ENCODE measurements at regions not wholly inside any gene's neighbourhood (a gene's known extent, or its start where the extent isn't known, plus 50 kb on each side); places are given as distances from the start of the nearest gene placed in this dataset.

DNA sequence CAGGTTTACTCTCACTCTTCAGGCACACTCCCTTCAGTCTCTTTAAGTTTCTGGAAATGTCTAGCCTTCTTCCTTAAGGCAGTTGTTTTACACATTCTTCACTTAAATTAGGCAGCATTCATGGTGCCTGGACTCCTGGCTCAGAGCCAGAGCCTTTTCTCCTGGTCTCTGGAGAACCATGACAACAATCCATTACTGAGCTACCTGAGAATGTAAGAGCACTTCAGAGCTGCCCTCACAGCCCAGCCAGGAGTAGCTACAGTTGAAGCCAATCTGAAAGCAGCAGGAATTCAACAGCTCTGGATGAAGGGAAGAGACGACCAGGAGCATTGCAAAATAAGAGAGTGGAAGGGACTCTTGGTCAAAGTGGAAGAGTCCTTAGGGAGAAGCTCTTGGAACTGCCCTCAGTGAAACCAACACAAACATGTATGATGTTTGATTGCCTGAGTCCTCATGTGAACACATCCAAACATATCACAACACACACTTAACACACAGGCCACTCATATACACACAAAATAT, 416.8 kb upstream of the SPTLC3 start:
- Histone ChIP-seq H3K27ac (ENCODE audit: low read length in 2 of 2) (no peak overlapping the region), H3K36me3 (replicated peaks in 1 of 2; ENCODE audit: control extremely low read depth in 1 of 2, control insufficient read depth in 1 of 2, extremely low read depth in 1 of 2, insufficient read depth in 2 of 2, low read length in 1 of 2) (no peaks in the 10 kb centered on the region), H3K4me2 (replicated peaks; ENCODE audit: low read depth, low read length, poor library complexity, severe bottlenecking) (no peak overlapping the region), H3K4me3 (ENCODE audit: control extremely low read depth in 1 of 5, extremely low read depth in 1 of 5, insufficient read depth in 1 of 5, low read depth in 2 of 5, low read length in 4 of 5) (no peak overlapping the region), H3K9me3 (ENCODE audit: control extremely low read depth in 1 of 3, control insufficient read depth in 2 of 3, insufficient read depth in 1 of 3, low read length in 2 of 3) (peaks cover 0 to 6% (median 0%) of the 10 kb centered on the region in 3 donors), H3K4me1 (ENCODE audit: control insufficient read depth in 2 of 2, insufficient read depth in 2 of 2, low read length in 2 of 2) (no peaks in the 10 kb centered on the region), H3K27me3 (replicated peaks in 1 of 4; ENCODE audit: control extremely low read depth in 1 of 4, control insufficient read depth in 3 of 4, insufficient read depth in 4 of 4, low read length in 3 of 4) (no peaks in the 10 kb centered on the region), H3K79me2 (ENCODE audit: control insufficient read depth, insufficient read depth, low read length) (no peaks in the 10 kb centered on the region), H2AFZ (ENCODE audit: insufficient read depth, low read depth, low read length, poor library complexity, severe bottlenecking) (no peak overlapping the region), H4K20me1 (ENCODE audit: control insufficient read depth, insufficient read depth, low read length, poor library complexity, severe bottlenecking) (no peaks in the 10 kb centered on the region), H3K9ac (ENCODE audit: low read length) (no peak overlapping the region)
- H3K27me3 Mint-ChIP-seq = no peaks in the 10 kb centered on the region
- TF ChIP-seq, protein P1, sequence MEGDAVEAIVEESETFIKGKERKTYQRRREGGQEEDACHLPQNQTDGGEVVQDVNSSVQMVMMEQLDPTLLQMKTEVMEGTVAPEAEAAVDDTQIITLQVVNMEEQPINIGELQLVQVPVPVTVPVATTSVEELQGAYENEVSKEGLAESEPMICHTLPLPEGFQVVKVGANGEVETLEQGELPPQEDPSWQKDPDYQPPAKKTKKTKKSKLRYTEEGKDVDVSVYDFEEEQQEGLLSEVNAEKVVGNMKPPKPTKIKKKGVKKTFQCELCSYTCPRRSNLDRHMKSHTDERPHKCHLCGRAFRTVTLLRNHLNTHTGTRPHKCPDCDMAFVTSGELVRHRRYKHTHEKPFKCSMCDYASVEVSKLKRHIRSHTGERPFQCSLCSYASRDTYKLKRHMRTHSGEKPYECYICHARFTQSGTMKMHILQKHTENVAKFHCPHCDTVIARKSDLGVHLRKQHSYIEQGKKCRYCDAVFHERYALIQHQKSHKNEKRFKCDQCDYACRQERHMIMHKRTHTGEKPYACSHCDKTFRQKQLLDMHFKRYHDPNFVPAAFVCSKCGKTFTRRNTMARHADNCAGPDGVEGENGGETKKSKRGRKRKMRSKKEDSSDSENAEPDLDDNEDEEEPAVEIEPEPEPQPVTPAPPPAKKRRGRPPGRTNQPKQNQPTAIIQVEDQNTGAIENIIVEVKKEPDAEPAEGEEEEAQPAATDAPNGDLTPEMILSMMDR (IDR thresholded peaks at IDR 0.05) = no peak
- TF ChIP-seq EZH2 (IDR thresholded peaks at IDR 0.05; ENCODE audit: borderline replicate concordance, insufficient read depth, low read depth, low read length, poor library complexity, severe bottlenecking) = no peak
- intact Hi-C loops (cut with micrococcal nuclease) = no loop called here
- ChIA-PET POLR2A (no interaction called here), CTCF (no interaction called here)
- no peak for DNase-seq
- no peaks in the 10 kb centered on the region for H3K4me1 Mint-ChIP-seq
- H3K4me3 Mint-ChIP-seq = no peak overlapping the region
- ATAC-seq (ENCODE audit: low read depth) = no peak
- H3K9me3 Mint-ChIP-seq (ENCODE audit: insufficient read depth) = peaks cover 4% of the 10 kb centered on the region
- H3K27ac Mint-ChIP-seq = no peak overlapping the region
- WGBS (ENCODE audit: insufficient coverage) = 83% methylated on average over 1 of the region's 1 CpG

DNA sequence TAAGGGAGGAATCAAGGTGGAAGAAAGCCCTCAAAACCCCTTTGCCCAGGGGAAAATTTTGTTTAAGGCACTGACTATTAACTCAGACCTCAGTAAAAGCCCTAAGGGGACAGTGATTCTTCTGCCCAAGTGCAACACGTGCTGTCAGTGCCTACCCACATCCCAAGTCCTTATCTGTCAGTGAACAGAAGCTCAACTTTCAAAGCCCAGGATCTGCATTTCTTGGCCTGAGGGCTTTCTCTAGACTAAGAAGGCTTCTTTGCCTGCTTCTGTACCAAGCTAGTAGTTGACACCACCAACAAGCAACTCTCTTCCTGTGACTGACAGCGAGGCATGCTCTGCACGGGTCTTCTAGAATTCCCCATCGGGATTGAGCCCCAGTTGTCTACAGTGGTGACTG, 416.0 kb upstream of the SPTLC3 start:
- H3K9me3 Mint-ChIP-seq (ENCODE audit: insufficient read depth) = peaks cover 4% of the 10 kb centered on the region
- Histone ChIP-seq H3K36me3 (replicated peaks in 1 of 2; ENCODE audit: control extremely low read depth in 1 of 2, control insufficient read depth in 1 of 2, extremely low read depth in 1 of 2, insufficient read depth in 2 of 2, low read length in 1 of 2) (no peaks in the 10 kb centered on the region), H3K9ac (ENCODE audit: low read length) (no peak overlapping the region), H3K4me2 (replicated peaks; ENCODE audit: low read depth, low read length, poor library complexity, severe bottlenecking) (no peak overlapping the region), H3K9me3 (ENCODE audit: control extremely low read depth in 1 of 3, control insufficient read depth in 2 of 3, insufficient read depth in 1 of 3, low read length in 2 of 3) (peaks cover 0 to 6% (median 0%) of the 10 kb centered on the region in 3 donors), H3K79me2 (ENCODE audit: control insufficient read depth, insufficient read depth, low read length) (no peaks in the 10 kb centered on the region), H3K27me3 (replicated peaks in 1 of 4; ENCODE audit: control extremely low read depth in 1 of 4, control insufficient read depth in 3 of 4, insufficient read depth in 4 of 4, low read length in 3 of 4) (no peaks in the 10 kb centered on the region), H3K27ac (ENCODE audit: low read length in 2 of 2) (no peak overlapping the region), H3K4me3 (ENCODE audit: control extremely low read depth in 1 of 5, extremely low read depth in 1 of 5, insufficient read depth in 1 of 5, low read depth in 2 of 5, low read length in 4 of 5) (no peak overlapping the region), H3K4me1 (ENCODE audit: control insufficient read depth in 2 of 2, insufficient read depth in 2 of 2, low read length in 2 of 2) (no peaks in the 10 kb centered on the region), H4K20me1 (ENCODE audit: control insufficient read depth, insufficient read depth, low read length, poor library complexity, severe bottlenecking) (no peaks in the 10 kb centered on the region), H2AFZ (ENCODE audit: insufficient read depth, low read depth, low read length, poor library complexity, severe bottlenecking) (no peak overlapping the region)
- no peak for DNase-seq
- intact Hi-C loops (cut with micrococcal nuclease) = no loop called here
- no peak overlapping the region for H3K4me3 Mint-ChIP-seq
- H3K27ac Mint-ChIP-seq = no peak overlapping the region
- 69% methylated on average over 4 of the region's 4 CpGs for WGBS (ENCODE audit: insufficient coverage)
- no peak for ATAC-seq (ENCODE audit: low read depth)
- H3K4me1 Mint-ChIP-seq = no peaks in the 10 kb centered on the region
- TF ChIP-seq, protein P1 (IDR thresholded peaks at IDR 0.05) = no peak
- TF ChIP-seq EZH2 (IDR thresholded peaks at IDR 0.05; ENCODE audit: borderline replicate concordance, insufficient read depth, low read depth, low read length, poor library complexity, severe bottlenecking) = no peak
- H3K27me3 Mint-ChIP-seq = no peaks in the 10 kb centered on the region
- ChIA-PET CTCF (no interaction called here), POLR2A (no interaction called here)

Data from B cell (primary cell).